NCI-H345 treated with DMSO at 0.1 percent for 48 hours (cell line): ENCODE measurements at regions not wholly inside any gene's neighbourhood (a gene's known extent, or its start where the extent isn't known, plus 50 kb on each side); places are given as distances from the start of the nearest gene placed in this dataset.

Experiments
- DNase-seq: peaks from one replicate; lab custom pipeline; 2025; ENCODE audit not compliant: unreplicated experiment; lab: John Stamatoyannopoulos, UW

DNA sequence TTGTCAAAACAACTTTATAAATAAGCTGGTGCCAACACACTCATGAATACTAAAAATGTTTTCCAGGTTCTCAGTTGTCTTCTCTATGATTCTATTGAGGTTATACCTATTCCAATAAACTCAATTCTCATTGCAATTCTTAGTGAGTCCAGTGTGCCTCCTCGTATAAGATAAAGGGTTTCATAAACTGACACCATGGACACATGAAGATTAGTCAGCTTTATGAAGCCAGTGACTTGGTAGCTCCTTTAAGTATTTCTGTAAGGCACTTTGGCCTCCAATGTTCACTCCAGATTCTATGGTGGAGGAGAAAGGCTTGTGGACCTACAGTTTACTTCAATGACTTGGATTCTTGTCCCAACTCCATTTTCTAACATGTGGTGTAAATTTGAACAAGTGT lies 521.3 kb upstream of the JARID2 start:
- no peak for DNase-seq

- no peak for DNase-seq
Measured at GRCh38 chr6:14726816-14727493, 518.9 kb upstream of the JARID2 start.

GRCh38 chr6:14727494-14728395 lies 518.1 kb upstream of the JARID2 start:
- no peak for DNase-seq

GRCh38 chr6:14728396-14729024 lies 517.4 kb upstream of the JARID2 start:
- no peak for DNase-seq

GRCh38 chr6:14729129-14729871 lies 516.6 kb upstream of the JARID2 start:
- DNase-seq: peak; percentile 18

DNA sequence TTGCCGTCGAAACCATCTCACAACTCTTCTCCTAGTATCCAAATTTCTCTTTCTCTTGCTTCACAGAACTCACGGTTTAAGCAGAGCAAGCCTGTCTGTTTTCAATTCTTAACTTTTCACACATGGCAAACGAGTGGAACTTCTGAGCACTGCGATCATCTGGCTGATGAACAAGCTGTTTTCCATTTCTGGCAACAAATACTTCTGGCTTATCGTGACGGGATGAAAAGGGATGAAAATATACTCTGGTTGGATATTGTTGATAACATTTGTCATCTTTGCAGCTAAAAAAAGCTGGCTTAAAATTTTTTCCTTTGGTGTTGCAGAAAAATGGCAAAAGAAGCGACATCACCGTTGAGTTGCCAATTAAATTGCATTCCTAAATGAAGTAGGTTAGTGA lies 515.2 kb upstream of the JARID2 start:
- no peak for DNase-seq

- no peak for DNase-seq
Measured at GRCh38 chr6:14731611-14732010, 514.3 kb upstream of the JARID2 start.

GRCh38 chr6:14732226-14732843 lies 513.5 kb upstream of the JARID2 start:
- no peak for DNase-seq

- DNase-seq: no peak
Measured at GRCh38 chr6:14732844-14733757, 512.8 kb upstream of the JARID2 start.

DNA sequence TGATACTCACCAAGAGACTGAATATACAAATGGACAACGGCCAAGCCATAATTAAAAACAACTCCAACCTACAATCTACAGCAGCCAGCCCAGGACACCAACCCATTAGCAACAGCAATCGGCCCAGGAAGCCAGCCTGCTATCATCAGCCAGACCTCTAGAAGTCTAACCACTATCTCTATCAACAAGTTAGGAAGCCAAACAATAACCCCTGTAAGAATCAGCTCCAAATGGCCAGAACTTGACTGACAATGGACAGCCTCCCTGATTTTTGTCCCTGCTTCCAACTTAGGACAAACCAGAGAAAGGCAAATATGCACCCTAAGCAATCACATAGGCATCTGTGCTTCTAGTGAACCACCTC lies 511.8 kb upstream of the JARID2 start:
- no peak for DNase-seq

DNA sequence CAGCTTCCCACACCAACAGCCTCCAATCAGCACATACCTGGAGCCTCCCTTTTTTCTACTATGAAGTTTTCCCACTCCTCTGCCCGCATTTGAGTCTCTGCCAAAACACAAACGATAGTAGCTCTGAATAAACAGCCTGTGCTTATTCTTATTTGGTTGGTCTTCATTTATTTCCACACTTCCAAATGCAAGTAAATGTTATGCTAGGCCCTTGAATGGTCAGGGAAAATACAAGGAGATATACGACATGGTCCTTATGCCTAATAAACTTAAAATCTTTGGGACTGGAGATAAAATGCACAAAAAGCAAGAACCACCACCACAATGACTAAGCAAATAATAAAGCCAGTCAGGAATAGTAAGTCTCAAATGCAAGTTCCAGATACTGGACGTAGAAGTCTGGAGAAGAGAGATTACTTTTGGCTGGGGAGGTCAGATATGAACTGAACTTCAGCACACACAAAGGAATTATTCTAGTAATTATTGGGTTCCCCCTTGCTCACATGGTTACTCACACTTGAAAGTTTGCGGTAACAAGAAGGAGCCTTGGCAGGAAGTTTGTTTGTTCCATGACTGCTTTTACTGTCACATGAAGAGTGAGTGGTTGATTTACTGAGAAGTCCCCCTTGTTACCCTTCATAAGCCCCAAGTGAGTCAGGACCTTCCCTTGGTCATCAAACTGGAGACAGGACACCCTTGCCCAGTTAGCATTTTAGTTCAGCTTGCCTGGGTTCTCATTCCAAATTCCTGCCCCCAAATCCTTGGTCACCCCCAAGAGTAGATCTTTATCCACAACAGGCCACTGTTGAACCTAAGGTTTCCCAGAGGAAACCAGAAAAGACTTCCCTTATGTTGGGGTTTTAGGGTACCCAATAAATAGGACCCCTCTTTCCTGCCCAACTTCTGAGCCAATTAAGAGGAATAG lies 511.2 kb upstream of the JARID2 start:
- DNase-seq: no peak

GRCh38 chr6:14735956-14736486 lies 509.8 kb upstream of the JARID2 start:
- DNase-seq: no peak

DNA sequence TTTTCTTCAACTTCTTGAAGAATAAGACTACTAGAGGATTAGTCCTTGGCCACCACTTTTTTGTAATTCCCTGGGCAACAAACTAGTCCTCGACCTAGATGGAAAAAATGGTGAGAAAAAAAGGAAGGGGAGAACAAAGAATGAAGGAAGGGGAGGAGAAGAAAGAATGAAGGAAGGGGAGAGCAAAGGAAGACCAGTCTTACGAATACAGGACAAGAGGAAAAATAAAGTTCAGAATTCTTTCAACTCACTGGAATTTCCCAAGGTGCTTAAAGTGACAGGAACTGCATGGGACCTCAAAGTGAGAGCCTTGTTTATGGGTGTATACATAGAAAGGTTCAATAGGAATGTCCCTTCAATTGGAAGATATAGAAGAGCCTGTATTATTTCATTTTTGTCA lies 509.3 kb upstream of the JARID2 start:
- no peak for DNase-seq

GRCh38 chr6:14738497-14738896 lies 507.4 kb upstream of the JARID2 start:
- DNase-seq: no peak

DNA sequence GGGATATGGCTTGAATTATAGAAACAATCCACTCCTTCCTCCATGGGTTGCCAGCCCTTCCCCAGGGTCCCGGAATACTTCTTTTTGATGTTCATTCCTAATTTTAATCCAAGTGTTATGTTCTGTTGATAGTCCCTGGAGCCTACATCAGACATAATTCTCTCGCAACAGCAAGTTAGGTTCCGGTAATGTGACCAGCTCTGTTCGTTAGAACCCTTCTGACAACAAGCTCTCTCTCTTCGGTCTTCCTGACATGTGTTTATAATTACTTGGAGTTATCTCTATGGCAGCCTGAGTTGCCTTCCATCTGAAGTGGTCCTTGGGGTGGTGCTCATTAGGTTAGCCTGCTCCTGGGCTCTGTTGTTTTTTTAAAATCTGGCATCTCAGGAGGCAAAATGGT lies 506.9 kb upstream of the JARID2 start:
- DNase-seq: no peak

- DNase-seq: no peak
Measured at GRCh38 chr6:14739827-14740226, 506.0 kb upstream of the JARID2 start.

GRCh38 chr6:14742171-14742570 lies 503.7 kb upstream of the JARID2 start:
- no peak for DNase-seq

DNA sequence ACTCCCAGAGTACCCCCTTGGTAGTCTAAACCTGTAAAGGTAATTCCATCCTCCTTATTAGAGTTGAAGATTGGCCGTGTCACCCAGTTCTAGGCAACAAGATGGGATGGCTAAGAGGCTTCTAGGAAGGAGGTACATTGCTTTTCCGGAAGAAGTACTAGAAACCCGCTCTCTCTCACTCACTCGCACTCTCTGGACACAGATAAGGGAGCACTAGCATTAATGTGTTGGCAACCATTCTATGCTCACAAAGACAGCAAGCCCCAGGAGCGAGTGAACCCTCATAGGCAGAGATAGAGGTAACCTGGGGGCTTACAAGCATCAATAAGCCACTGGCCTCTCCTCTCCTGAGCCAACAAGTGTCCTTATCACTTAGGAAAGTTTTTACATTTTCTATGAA lies 503.2 kb upstream of the JARID2 start:
- DNase-seq: no peak

DNA sequence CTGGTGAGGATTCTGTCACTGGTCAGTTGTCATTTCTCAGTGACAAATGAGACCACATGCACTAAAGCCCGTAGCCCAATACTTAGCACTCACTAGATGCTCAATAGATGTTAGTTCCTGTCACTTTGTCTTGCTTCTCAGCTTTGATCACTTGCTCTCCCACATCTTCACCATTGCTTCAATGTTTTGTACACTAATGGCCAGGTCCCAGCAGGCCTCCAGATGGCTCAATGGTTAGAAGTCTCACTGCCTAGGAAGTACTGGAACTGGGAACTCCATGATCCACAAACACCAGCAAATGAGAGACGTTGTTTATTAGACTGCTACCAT lies 502.8 kb upstream of the JARID2 start:
- no peak for DNase-seq
